Hematopoietic multipotent progenitor cell treated with erythropoietin and hydrocortisone succinate and interleukin-3 and kit ligand, for 6 days (in vitro differentiated cells): ENCODE measurements at regions not wholly inside any gene's neighbourhood (a gene's known extent, or its start where the extent isn't known, plus 50 kb on each side); places are given as distances from the start of the nearest gene placed in this dataset.
"Not testable (repeated sequence)": the region's sequence is repeated elsewhere in the genome, so short reads cannot be mapped to it uniquely, and the experiment has no call there.

Experiments
- DNase-seq: peaks from one replicate; pipeline ENCODE4 v3.0.0-alpha.2; 2015

DNA sequence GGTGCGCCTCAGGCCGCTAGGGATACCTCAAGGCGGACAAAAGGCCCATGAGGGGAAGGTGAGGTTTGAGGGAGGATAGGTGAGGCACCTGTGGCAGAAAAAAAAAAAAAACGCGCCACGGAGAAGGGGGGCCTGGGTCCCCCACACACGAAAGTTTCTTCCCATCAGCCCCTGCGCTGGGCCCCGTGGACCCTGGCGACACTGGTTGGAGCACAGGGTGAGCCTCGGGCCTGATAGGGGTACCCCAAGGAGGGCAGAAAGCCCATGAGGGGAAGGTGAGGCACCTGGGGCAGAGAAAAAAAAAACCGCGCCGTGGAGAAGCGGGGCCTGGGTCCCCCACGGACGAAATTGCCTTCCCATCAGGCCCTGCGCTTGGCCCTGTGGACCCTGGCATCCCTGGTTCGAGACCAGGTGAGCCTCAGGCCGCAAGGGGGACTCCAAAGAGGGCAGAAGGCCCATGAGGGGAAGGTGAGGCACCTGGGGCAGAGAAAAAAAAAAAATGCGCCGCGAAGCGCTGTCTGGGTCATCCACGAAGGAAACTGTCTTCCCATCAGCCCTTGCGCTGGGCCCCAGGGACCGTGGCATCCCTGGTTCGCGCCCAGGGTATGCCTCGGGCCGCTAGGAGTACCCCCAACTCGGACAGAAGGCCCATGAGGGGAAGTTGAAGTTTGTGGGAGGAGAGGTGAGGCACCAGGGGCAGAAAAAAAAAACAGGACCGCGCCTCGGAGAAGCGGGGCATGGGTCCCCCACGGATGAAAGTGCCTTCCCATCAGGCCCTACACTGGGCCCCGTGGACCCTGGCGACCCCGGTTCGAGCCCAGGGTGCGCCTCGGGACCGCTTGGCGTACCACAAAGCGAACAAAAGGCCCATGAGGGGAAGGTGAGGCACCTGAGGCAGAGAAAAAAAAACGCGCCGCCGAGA, 226.2 kb downstream of the CCDC74A start:
- no peak for DNase-seq

DNA sequence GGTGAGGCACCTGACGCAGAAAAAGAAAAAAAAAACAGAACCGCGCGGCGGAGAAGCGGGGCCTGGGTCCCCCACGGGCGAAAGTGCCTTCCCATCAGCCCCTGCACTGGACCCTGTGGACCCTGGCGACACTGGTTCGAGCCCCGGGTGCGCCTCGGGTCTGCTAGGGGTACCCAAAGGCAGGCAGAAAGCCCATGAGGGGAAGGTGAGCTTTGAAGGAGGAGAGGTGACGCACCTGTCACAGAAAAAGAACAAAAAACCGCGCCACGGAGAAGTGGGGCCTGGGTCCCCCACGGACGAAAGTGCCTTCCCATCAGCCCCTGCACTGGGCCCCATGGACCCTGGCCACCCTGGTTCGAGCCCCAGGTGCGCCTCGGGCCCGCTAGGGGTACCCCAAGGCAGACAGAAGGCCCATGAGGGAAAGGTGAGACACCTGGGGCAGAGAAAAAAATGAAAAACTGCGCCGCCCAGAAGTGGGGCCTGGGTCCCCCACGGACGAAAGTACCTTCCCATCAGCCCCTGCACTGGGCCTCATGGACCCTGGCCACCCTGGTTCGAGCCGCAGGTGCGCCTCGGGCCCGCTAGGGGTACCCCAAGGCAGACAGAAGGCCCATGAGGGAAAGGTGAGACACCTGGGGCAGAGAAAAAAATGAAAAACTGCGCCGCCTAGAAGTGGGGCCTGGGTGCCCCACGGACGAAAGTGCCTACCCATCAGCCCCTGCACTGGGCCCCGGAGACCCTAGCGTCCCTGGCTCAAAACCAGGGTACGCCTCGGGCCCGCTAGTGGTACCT, 227.4 kb downstream of the CCDC74A start:
- DNase-seq: no peak

DNA sequence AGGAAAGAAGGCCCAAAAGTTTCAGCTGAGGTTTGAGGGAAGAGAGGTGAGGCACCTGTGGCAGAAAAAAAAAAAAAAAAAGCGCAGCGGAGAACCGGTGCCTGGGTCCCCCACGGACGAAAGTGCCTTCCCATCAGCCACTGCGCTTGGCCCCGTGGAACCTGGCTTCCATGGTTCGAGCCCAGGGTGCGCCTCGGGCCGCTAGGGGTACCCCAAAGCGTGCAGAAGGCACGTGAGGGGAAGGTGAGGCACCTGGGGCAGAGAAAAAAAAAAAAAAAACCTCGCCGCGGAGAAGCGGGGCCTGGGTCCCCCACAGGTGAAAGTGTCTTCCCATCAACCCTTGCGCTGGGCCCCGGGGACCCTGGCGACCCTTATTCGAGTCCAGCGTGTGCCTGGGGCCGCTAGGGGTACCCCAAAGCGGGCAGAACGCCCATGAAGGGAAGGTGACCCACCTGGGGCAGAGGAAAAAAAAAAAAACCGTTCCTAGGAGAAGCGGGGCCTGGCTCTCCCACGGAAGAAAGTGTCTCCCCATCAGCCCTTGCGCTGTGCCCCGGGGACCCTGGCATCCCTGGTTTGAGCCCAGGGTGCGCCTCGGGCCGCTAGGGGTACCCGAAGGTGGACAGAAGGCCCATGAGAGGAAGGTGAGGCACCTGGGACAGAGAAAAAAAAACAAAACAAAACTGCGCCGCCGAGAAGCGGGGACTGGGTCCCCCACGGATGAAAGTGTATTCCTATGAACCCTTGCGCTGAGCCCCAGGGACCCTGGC, 228.6 kb downstream of the CCDC74A start:
- no peak for DNase-seq

DNA sequence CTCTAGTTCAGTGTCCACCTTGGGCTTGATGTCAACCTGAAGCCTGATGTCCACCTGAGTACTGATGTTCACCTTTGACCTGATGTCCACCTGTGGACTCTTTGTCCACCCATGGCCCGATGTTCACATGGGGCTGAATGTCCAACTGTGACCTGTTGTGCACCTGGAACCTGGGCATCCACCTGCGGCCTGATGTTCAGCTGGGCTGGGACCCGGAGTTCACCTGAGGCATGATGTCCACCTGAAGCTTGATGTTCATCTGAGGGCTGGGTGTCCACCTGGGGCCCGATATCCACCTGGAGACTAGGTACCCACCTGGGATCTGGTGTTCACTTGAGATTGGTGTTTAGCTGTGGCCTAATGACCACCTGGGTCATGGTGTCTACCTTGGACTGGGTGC, 231.3 kb downstream of the CCDC74A start:
- not testable (repeated sequence) for DNase-seq

DNA sequence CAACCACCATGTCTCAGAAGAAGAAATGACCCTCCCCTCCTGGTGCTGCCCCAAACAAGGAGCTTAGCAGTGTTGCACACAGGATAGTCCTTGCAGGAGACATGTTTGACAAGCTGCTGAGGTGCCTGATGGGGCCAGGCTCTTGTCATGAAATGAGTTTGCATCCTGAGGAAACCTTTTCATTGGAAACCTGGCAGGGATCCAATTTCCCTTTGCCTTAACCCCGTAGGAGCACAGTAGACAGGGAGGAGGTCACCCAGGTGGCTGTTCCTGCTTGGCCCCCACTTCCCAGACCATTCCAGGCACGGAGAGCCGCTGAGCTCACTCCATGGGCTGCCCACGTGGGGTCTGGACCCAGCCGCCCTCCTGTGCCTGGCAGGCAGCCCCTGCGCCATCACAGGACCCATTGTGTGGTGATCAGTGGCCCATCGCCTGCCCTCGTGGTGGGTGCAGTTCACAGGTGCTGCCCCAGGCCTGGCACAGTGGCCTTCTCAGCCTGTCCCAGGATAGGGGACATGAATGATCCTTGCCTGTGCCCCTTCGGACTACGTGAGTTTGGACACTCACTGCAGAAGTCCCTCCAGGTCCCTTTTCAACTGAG, 247.4 kb downstream of the CCDC74A start:
- not testable (repeated sequence) for DNase-seq

DNA sequence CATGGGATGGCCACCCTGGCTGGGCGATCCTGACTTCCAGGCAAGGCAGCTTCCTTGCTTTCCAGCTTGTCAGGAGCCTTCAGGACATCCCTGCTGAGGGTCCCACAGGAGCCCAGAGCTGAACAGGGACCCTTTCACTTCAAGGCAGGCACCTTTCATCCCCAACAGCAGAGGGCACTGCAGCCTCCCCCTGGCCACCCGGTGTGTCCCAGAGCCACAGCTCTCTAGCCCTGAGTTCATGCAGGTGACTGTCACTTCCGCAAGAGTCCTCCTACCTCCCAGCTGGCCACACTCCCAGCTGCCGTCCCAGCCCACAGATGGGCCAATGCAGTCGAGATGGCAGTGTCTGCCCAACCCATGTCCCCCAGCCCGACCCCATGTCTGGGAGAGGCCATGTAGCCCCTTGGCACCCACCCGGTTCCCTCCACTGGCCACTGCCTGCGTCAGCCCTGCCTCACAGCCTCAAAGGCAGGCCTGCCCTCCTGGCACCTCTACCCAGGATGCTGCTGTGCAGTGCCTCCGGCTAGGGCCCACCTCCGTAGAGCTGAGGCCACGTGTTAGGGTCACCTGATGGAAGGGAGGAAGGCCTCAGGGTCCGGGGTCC, 248.3 kb downstream of the CCDC74A start:
- not testable (repeated sequence) for DNase-seq

DNA sequence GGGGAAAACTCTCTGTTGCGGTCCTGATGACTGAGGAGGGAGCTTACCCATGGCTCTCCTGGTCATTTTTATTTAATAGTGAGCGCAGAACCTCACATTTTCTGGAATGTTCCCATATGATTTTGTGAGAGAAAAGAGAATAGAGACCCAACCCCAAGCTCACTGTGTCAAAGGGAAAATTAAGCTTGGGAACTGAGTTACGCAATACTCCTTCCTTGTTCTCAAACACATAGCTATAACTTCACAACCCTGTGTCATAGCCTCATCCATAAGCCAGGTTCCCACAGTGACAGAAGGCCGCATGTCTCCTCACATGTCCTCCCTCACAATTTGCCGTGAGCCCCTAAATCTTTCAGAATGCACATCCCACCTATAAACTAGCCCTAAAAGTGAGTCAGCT, 252.8 kb downstream of the CCDC74A start:
- not testable (repeated sequence) for DNase-seq

DNA sequence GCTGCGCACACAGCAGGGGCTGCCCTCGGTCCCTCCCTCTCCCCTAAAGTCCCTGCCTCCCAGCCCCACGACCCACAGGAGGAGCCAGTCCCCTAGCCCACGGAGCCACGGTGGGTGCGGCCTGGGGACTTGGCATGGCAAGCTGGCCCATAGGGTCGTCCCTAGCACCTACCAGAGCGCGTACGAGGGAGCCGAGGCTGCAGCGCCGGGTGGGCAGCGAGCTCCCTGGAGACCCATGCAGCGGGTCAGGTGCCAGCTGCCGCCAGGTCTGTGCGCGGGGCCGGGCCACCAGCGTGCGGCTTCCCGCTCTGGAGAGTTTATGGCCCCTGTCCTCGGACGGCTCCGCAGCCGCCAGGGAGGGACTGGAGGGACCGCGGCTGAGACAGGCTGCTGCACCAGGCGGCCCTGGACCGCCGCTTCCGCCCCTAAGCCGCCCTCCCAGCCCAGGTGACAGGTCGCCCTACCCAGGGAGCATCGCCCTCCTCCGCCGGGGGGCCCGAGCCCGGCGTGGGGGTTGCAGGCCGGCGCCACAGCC, 273.6 kb downstream of the CCDC74A start:
- DNase-seq: no peak

DNA sequence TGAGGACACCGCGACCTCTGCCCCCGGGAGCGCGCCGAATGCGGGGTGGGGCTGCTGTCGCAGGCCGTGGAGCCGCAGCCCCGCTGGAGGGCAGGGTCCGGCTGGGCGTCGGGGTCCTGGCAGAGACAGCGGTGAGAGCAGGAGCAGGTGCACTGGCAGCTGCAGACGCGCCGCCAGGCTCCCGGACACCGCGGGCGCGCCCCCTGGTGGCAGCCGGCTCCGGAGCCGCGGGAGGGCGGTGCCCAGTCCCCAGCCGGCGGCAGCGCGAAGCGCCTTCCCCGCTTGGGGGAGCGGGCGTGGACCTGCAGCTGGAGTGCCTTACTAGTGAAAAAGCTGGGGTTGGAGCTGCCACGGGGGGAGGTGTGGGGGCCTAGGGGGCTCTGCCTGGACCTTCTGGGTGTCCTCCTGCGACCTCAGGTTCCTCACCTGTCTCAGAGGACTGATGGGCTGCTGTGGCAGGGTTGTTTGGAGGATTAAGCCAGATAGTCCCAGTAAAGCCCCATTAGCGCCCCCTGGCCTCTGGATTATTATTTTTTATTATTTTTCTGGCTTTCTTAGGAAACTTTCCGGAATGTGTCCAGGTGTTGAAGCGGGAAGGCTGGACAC, 274.2 kb downstream of the CCDC74A start:
- DNase-seq: peak; percentile 67

DNA sequence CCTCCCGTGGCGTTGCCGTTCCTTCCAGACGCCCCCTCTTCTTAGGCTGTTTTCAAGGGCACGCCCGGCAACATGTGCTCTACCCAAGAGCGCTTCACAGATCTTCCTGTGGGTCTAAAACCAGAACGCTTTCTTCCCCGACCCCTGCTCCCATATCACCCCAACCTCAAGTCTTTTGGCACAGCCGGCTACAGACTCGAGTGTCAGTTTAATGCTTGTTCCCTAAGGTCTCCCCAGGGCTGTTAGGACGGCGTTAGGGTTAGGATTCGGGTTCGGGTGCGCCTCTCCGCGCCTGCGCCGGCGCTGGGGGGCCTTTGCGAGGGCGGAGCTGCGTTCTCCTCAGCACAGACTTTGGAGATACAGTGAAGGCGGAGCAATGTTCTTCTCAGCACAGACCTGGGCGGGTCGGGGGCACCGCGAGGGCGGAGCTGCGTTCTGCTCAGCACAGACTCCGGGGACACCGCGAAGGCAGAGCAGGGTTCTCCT, 274.7 kb downstream of the CCDC74A start:
- DNase-seq: peak; percentile 61

DNA sequence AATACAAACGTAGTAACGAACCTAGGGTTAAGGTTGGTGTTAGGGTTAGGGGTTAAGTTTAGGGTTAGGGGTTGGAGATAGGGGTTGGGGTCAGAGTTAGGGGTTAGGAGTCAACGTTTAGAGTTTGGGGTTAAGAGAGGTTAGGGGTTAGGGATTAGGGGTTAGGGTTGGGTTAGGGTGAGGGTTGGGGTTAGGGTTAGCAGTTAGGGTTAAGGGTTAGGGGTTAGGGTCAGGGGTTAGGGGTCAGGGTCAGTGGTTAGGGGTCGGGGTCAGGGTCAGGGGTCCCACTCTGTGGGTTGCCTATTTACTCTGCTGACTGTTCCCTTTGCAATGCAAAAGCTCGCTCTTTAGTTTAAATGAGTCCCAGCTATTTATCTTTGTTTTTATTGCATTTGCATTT, 275.5 kb downstream of the CCDC74A start:
- DNase-seq: not testable (repeated sequence)

DNA sequence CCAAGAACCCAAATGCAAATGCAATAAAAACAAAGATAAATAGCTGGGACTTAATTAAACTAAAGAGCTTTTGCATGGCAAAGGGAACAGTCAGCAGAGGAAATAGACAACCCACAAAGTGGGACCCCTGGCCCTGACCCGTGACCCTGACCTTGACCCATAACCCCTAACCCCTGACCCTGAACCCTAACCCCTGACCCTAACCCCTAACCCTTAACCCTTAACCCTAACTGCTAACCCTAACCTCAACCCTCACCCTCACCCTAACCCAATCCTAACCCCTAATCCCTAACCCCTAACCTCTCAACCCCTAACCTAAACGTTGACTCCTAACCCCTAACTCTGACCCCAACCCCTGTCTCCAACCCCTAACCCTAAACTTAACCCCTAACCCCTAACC, 284.9 kb downstream of the CCDC74A start:
- not testable (repeated sequence) for DNase-seq

DNA sequence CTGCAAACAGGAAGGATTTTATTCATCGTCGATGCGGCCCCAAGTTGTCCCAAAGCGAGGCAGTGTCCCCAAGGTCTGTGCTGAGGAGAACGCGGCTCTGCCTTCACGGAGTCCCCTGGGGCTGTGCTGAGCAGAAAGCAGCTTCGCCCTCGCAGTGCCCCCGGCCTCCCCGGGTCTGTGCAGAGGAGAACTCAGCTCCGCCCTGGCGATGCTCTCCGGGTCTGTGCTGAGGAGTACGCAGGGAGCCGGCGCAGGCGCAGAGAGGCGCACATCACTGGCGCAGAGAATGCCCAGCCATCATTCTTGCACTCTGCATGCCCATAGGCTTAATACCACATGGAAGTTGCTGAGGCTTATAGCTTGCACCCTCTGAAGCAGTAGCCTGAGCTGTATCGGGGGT, 285.7 kb downstream of the CCDC74A start:
- not testable (repeated sequence) for DNase-seq

DNA sequence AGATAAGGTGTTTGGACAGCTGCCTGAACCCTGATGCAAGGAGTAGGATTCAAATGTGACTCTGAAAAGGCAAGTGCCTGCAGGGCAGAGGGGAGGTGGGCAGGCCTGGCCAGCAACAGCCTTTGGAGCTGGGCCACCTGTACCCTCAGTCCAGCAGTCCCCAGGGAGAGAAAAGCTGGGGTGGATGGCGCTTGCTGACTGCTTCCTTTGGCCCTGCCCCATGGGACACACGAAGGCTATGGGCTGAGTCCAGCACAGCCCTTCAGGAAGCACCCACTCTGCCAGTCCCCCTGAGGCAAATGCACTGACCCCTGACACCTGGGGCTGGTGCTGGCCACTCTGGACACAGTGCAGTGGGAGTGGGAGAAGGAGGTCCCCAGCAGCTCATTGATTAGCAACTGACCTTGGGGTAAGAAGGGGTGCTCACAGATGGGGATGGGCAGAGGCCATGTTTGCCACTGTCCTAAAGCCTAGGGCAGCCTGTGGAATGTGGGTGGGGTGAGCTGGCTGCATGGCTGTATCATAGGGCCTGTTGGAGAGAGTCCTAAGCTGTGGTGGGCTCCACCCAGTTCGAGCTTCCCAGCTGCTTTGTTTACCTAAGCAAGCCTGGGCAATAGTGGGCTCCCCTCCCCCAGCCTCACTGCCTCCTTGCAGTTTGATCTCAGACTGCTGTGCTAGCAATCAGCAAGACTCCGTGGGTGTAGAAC, 290.7 kb downstream of the CCDC74A start:
- not testable (repeated sequence) for DNase-seq

DNA sequence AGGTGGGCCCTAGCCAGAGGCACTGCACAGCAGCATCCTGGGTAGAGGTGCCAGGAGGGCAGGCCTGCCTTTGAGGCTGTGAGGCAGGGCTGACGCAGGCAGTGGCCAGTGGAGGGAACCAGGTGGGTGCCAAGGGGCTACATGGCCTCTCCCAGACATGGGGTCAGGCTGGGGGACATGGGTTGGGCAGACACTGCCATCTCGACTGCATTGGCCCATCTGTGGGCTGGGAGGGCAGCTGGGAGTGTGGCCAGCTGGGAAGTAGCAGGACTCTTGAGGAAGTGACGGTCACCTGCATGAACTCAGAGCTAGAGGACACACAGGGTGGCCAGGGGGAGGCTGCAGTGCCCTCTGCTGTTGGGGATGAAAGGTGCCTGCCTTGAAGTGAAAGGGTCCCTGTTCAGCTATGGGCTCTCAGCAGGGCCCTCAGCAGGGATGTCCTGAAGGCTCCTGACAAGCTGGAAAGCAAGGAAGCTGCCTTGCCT, 294.6 kb downstream of the CCDC74A start:
- not testable (repeated sequence) for DNase-seq

DNA sequence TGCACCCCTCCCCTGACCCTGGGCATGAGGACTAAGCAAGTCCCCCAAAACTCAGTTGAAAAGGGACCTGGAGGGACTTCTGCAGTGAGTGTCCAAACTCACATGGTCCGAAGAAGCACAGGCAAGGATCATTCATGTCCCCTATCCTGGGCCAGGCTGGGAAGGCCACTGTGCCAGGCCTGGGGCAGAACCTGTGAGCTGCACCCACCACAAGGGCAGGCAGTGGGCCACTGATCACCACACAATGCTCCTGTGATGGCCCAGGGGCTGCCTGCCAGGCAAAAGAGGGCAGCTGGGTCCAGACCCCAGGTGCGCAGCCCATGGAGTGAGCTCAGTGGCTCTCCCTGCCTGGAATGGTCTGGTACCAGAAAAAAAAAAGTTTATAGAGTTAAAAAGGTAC, 295.4 kb downstream of the CCDC74A start:
- not testable (repeated sequence) for DNase-seq

DNA sequence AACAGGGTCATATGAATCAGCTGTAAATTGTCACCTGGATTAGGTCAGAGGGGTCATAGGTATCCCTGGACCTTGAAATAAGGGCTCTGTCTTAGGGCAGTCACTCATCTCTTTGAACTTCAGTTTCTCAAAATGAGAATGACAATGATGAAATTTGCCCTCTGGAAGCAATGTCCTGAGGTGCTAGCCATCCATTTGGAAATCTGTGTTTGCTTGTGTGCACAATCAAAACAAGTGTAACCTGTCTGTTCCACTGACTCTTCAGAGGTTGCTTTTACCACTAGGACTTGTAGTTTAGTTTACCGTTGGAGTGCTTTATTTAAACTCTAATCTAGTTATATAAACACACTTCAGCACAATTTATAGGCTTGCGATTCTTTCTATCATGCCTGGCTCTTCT, 297.3 kb downstream of the CCDC74A start:
- not testable (repeated sequence) for DNase-seq

DNA sequence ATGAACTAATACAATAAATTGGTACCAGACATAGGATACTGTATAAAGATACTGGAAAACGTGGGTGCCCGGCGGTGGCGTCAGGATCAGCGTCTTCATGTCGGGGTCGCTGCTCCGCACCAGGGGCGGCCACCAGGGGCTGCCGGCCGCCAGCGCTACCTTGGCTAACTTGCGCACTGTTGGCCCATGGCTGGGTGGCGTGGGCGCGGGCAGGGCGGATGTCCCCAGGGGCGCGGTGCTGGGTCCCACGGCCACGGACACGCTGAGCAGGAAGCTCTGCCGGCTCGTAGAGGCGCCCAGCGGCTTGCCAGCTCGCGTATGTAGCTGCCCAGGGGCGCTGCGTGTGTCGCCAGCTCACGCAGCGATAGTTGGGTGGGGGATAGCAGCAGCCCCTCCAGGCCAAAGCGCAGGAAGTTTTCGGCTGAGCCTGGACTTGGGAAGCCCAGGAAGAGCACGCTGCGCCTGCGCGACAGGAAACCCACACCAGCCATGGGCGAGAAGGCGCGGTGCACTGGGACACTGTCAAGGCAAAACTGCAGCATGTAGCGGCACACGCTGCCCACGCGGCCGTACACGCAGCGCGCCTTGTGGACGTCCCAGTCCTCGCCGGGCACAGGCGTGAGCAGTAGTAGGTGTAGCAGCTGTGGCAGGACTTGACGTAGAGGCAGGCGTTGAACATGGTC, 299.9 kb downstream of the CCDC74A start:
- DNase-seq: no peak

DNA sequence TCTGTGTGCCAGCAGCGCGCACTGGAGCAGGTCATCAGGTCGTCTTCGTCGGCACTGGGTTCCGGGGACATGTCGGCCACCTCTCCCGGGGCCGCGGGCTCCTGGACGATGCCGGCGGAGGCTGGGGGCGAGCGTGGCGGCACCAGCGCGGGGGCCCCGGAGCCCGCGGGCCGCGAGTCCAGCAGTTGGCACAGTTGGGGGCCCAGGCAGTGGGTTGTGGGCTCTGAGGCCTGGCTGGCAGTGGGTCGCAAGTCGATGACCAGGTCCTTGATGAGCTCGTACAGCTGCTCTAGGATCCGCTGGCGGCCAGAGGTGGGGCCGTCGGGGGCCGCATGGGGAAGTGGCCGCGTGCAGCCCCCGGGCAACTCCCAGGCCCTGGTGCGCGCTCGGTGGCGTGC, 300.5 kb downstream of the CCDC74A start:
- no peak for DNase-seq
